Activated naive CD8-positive, alpha-beta T cell treated with anti-CD3 and anti-CD28 coated beads, Interleukin-2, amount 50 U/mL, for 24 hours (primary cell): ENCODE measurements at regions not wholly inside any gene's neighbourhood (a gene's known extent, or its start where the extent isn't known, plus 50 kb on each side); places are given as distances from the start of the nearest gene placed in this dataset.

Experiments
- ATAC-seq: fragments of 150-1000 bp; cut with Tn5 transposase; one replicate; pipeline ENCODE4 v1.10.0; 2021
- DNase-seq: peaks from one replicate; pipeline ENCODE4 v3.0.0; 2021
- H3K27ac Mint-ChIP-seq: one replicate; pipeline ENCODE4 v1.8.0; 2021; ENCODE audit warnings: mild to moderate bottlenecking, mixed read lengths
- H3K27me3 Mint-ChIP-seq: one replicate; pipeline ENCODE4 v1.8.0; 2021; ENCODE audit warnings: mixed read lengths
- H3K36me3 Mint-ChIP-seq: one replicate; pipeline ENCODE4 v1.8.0; 2021; ENCODE audit warnings: low read depth, mixed read lengths
- H3K4me1 Mint-ChIP-seq: one replicate; pipeline ENCODE4 v1.8.0; 2021; ENCODE audit warnings: mixed read lengths
- H3K4me3 Mint-ChIP-seq: one replicate; pipeline ENCODE4 v1.8.0; 2021; ENCODE audit warnings: mild to moderate bottlenecking, moderate library complexity, mixed read lengths
- H3K9me3 Mint-ChIP-seq: one replicate; pipeline ENCODE4 v1.8.0; 2021; ENCODE audit warnings: mixed read lengths

- H3K27ac Mint-ChIP-seq: peak overlapping the region; percentile 12
- DNase-seq (no peak), ATAC-seq (no peak)
- no peak overlapping the region for H3K4me3 Mint-ChIP-seq
- H3K4me1 Mint-ChIP-seq: peaks cover 7% of the 10 kb centered on the region
- H3K36me3 Mint-ChIP-seq: no peaks in the 10 kb centered on the region
- peaks cover 4% of the 10 kb centered on the region for H3K9me3 Mint-ChIP-seq
- H3K27me3 Mint-ChIP-seq: no peaks in the 10 kb centered on the region
These were observed 677.0 kb downstream of the RNF144A start for GRCh38 chr2:7594211-7594610.

DNA sequence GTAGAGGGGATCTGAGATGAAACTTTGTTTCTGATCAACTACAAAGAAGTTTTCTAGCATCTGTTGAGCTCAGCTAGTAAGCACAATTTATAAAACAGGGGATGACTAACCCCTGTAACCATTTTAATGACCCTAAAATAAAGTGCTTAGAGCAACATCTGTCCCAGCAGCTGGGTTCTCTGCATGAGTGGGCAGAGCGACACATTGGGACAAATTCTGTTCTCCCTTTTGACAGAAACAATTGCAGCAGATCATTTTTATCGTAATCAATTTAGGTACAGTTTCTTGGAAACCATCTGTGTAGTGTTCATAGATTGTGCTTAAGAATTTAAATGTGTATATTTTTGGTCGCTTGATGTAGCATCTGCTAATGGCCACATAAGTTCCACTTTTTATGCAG is 678.0 kb downstream of the RNF144A start:
- H3K36me3 Mint-ChIP-seq: no peaks in the 10 kb centered on the region
- ATAC-seq (no peak), DNase-seq (no peak)
- H3K27ac Mint-ChIP-seq: no peak overlapping the region
- H3K4me3 Mint-ChIP-seq: no peak overlapping the region
- peaks cover 5% of the 10 kb centered on the region for H3K4me1 Mint-ChIP-seq
- peaks cover 9% of the 10 kb centered on the region for H3K9me3 Mint-ChIP-seq
- H3K27me3 Mint-ChIP-seq: no peaks in the 10 kb centered on the region

DNA sequence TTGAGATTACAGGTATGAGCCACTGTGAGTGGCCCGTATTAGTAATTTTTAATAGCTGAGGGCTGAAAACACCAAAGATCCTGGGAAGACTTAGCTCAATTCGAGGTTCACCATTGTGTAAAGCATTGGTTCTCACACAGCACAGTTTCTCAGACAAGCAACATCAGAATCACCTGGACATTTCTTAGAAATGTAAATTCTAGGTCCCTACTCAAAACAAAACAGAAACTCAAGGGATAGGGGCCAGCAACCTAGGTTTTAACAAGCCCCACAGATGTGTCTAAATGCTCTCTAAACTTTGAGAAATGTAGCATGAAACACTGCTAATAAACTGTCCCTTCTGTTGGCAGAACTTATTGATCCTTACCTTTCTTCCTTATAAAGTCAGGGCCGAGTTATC is 681.2 kb downstream of the RNF144A start:
- DNase-seq: no peak
- no peaks in the 10 kb centered on the region for H3K27me3 Mint-ChIP-seq
- H3K4me1 Mint-ChIP-seq: no peaks in the 10 kb centered on the region
- no peaks in the 10 kb centered on the region for H3K36me3 Mint-ChIP-seq
- no peak for ATAC-seq
- H3K27ac Mint-ChIP-seq: no peak overlapping the region
- H3K4me3 Mint-ChIP-seq: no peak overlapping the region
- peaks cover 9% of the 10 kb centered on the region for H3K9me3 Mint-ChIP-seq

DNA sequence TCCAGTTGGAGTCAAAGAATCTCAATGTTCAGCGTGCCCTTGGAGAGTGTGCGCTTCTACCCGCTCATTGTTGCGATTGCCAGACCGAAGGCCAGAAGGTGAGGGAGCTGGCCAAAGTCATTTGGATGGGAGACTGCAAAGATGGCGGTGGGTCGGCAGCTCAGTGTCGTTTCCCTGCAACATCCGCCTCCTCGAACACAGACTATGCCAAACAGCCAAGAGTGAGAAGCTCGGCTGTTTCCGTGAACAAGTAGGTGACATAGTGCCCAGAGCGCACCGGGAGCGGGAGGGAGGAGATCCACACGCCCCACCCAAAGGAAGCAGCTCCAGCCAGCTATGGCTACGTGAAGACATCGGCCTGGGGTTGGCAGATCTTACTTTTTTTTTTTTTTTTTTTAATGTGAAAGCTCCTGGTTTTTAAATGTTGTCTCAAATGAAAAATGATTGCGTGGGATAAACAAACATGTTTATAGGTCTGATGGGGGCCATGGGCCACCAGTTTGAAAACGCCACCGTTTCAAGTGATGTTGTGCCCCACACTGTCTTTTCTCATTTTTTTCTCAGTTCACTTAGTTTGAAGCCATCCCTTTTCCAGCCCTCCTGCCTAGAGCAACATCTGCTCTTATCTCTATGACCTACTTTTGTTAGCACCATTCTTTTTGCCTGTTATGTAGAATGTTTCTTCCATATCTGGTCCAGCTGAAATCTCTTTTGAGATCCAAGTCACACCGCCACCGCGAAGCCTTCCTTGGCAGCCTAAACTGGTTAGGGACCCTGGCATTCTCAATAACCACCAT is 682.4 kb downstream of the RNF144A start:
- Mint-ChIP-seq H3K27ac (no peak overlapping the region), H3K4me1 (no peaks in the 10 kb centered on the region), H3K27me3 (no peaks in the 10 kb centered on the region), H3K36me3 (no peaks in the 10 kb centered on the region), H3K9me3 (peaks cover 9% of the 10 kb centered on the region), H3K4me3 (no peak overlapping the region)
- DNase-seq (no peak), ATAC-seq (no peak)

- Mint-ChIP-seq H3K27me3 (no peaks in the 10 kb centered on the region), H3K36me3 (no peaks in the 10 kb centered on the region), H3K9me3 (peaks cover 9% of the 10 kb centered on the region), H3K4me1 (no peaks in the 10 kb centered on the region), H3K27ac (no peak overlapping the region), H3K4me3 (no peak overlapping the region)
- ATAC-seq (no peak), DNase-seq (no peak)
These were observed 684.8 kb downstream of the RNF144A start for GRCh38 chr2:7601990-7602389.

GRCh38 chr2:7604456-7604855 is 687.2 kb downstream of the RNF144A start:
- H3K27ac Mint-ChIP-seq: no peak overlapping the region
- peaks cover 12% of the 10 kb centered on the region for H3K4me1 Mint-ChIP-seq
- H3K27me3 Mint-ChIP-seq: no peaks in the 10 kb centered on the region
- no peak overlapping the region for H3K4me3 Mint-ChIP-seq
- DNase-seq: no peak
- peaks cover 9% of the 10 kb centered on the region for H3K9me3 Mint-ChIP-seq
- no peaks in the 10 kb centered on the region for H3K36me3 Mint-ChIP-seq
- ATAC-seq: no peak

DNA sequence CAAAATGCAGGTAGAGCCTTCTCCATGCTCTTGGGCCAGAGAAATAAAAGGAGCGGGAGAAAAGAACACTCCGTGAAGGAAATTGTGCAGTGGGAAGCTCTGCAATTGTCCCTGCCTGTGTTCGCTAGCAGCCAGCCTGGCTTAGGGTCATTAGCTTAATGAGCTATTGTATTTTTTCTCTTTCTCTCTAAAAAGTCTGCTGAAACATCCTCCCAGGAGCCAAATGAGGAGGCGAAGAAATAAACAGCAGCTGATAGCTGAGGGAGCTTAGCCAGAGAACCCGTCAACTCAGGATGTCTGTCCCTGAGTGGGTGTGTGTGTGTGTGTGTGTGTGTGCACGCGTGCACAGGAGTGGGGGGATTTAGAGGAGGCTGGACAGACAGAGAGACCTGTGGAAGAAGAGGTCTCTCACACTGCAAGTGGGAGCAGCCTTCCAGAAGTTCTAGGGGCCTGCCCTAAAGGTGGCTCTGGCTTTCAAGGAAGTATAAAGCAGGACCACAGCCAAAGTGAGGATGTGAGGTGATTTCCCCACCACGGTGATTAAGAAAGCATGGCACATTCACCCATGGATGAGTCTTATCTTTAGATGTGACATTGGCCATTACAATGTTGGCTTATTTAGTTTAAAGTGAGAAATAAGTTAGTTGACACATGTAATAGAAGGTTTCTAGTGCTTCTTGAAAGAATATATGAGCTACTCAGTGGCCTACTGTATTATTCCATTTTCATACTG is 690.4 kb downstream of the RNF144A start:
- ATAC-seq: peak; percentile 30
- Mint-ChIP-seq H3K9me3 (no peaks in the 10 kb centered on the region), H3K4me1 (peaks cover 32% of the 10 kb centered on the region), H3K27ac (peak overlapping the region; percentile 52), H3K4me3 (no peak overlapping the region), H3K27me3 (no peaks in the 10 kb centered on the region), H3K36me3 (no peaks in the 10 kb centered on the region)
- DNase-seq: no peak

GRCh38 chr2:7609556-7609955 is 692.3 kb downstream of the RNF144A start:
- H3K4me1 Mint-ChIP-seq: peaks cover 32% of the 10 kb centered on the region
- no peaks in the 10 kb centered on the region for H3K27me3 Mint-ChIP-seq
- no peak overlapping the region for H3K27ac Mint-ChIP-seq
- no peak for DNase-seq
- H3K4me3 Mint-ChIP-seq: no peak overlapping the region
- no peaks in the 10 kb centered on the region for H3K36me3 Mint-ChIP-seq
- H3K9me3 Mint-ChIP-seq: no peaks in the 10 kb centered on the region
- no peak for ATAC-seq

DNA sequence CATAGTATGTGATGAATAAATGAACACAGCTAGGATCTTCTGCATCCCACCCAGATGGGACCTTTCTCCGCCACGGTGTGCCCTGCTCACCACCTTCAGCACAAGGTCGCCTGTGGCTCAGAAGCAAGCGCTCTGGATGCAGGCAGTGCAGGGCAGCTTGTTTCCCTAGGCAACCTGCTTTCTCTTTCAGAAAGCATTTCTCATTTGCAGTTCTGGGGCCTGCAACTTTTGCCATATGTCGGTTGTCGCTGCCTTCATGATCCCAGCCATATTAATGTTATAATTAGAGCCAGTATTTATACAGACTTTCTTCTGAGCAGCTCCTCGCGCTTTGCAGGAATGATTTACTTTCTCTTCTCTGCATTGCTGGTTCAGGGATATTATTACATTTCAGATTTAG is 692.8 kb downstream of the RNF144A start:
- Mint-ChIP-seq H3K4me3 (no peak overlapping the region), H3K36me3 (no peaks in the 10 kb centered on the region), H3K9me3 (no peaks in the 10 kb centered on the region), H3K27ac (no peak overlapping the region), H3K4me1 (peaks cover 32% of the 10 kb centered on the region), H3K27me3 (no peaks in the 10 kb centered on the region)
- no peak for ATAC-seq
- DNase-seq: no peak

GRCh38 chr2:7611750-7612149 is 694.5 kb downstream of the RNF144A start:
- no peak overlapping the region for H3K4me3 Mint-ChIP-seq
- H3K9me3 Mint-ChIP-seq: no peaks in the 10 kb centered on the region
- no peak overlapping the region for H3K27ac Mint-ChIP-seq
- H3K4me1 Mint-ChIP-seq: peaks cover 32% of the 10 kb centered on the region
- no peak for DNase-seq
- ATAC-seq: peak; percentile 30
- H3K36me3 Mint-ChIP-seq: no peaks in the 10 kb centered on the region
- H3K27me3 Mint-ChIP-seq: no peaks in the 10 kb centered on the region

- H3K27me3 Mint-ChIP-seq: no peaks in the 10 kb centered on the region
- H3K4me3 Mint-ChIP-seq: no peak overlapping the region
- H3K27ac Mint-ChIP-seq: no peak overlapping the region
- no peaks in the 10 kb centered on the region for H3K9me3 Mint-ChIP-seq
- DNase-seq (no peak), ATAC-seq (no peak)
- H3K36me3 Mint-ChIP-seq: no peaks in the 10 kb centered on the region
- H3K4me1 Mint-ChIP-seq: peaks cover 24% of the 10 kb centered on the region
These were observed 695.8 kb downstream of the RNF144A start for GRCh38 chr2:7612969-7613368.

DNA sequence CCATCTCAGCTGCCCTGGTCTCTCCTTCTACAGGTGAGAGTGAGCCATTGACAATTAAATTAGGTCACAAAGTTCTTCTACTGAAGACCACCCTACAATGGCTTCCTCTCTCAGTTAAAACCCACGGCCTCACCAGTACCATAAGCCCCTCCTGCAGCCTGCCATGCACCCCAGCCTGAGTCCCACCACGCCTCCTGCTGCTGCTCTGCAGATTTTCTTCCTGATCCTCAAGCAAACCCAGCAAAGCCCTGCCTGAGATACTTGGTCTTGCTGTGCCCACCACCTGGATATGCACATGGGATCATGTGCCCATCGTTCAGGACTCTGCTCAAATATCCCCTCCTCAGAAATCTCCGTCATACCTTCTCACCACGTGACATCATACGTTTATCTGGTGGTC is 696.6 kb downstream of the RNF144A start:
- no peak for DNase-seq
- no peak overlapping the region for H3K4me3 Mint-ChIP-seq
- H3K27ac Mint-ChIP-seq: no peak overlapping the region
- H3K36me3 Mint-ChIP-seq: no peaks in the 10 kb centered on the region
- no peaks in the 10 kb centered on the region for H3K9me3 Mint-ChIP-seq
- H3K27me3 Mint-ChIP-seq: no peaks in the 10 kb centered on the region
- H3K4me1 Mint-ChIP-seq: peaks cover 21% of the 10 kb centered on the region
- ATAC-seq: no peak

- no peak for DNase-seq
These were observed 700.8 kb downstream of the RNF144A start for GRCh38 chr2:7618031-7618430.

DNA sequence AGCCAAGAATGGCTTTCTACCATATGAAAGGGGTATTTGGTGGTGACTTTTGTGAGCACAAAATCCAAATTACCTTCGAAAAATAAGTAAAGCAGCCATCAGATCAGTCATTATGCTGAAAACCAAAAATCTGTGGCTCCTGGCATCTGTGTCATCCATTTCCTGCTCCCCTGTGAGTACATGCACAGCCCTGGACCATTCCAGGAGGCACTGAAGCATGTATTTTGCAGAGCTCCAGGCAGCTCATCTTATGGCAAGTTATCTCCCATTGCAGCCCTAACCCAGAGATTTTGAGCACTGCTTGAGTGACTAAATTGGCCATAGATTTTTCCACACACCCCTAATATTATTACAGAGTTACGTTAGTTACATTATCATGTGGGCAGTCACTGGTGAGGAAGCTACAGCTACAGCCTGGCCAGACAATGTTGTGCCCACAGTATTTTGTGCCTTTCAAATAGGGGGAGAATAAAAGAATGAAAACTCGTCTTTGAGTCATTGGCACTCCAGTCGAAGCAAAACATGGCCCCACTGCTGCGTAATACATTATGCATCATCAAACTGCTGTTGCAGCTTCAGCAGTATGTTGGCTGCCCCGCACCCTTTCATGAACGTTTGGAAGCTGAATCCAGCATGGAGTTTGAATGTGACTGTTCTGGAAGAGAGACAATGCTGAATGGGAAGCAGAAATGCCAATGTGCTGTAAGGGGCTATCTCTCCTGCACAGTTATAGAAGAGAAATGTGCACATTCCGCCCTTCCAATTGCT is 702.2 kb downstream of the RNF144A start:
- ATAC-seq (no peak), DNase-seq (no peak)
- Mint-ChIP-seq H3K27me3 (no peaks in the 10 kb centered on the region), H3K4me3 (no peak overlapping the region), H3K9me3 (peaks cover 13% of the 10 kb centered on the region), H3K36me3 (no peaks in the 10 kb centered on the region), H3K27ac (no peak overlapping the region), H3K4me1 (peaks cover 26% of the 10 kb centered on the region)

More at GRCh38 chr2:7618031-7618430, 700.8 kb downstream of the RNF144A start:
- Mint-ChIP-seq H3K27ac (no peak overlapping the region), H3K27me3 (no peaks in the 10 kb centered on the region), H3K36me3 (no peaks in the 10 kb centered on the region), H3K4me3 (no peak overlapping the region), H3K4me1 (peaks cover 26% of the 10 kb centered on the region), H3K9me3 (peaks cover 13% of the 10 kb centered on the region)
- no peak for ATAC-seq

DNA sequence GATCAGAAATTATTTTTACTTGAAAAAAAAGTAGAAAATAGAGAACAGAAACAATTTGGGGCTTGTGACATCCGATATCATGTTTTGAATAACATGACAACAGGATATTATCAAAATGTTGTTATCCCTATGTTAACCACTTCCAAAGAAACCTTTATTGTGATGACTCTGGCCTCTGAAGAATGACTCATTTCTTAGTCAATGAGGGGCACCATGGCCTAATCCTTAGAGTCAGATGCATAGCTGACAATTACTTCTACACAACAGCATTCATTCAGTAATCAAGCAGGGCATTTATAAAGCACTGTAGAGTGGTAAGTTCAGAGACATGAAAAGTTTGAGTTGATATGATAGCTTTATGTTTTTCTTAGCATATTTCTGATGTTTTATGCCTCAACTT is 703.0 kb downstream of the RNF144A start:
- H3K4me3 Mint-ChIP-seq: no peak overlapping the region
- no peak overlapping the region for H3K27ac Mint-ChIP-seq
- H3K9me3 Mint-ChIP-seq: peaks cover 13% of the 10 kb centered on the region
- no peaks in the 10 kb centered on the region for H3K36me3 Mint-ChIP-seq
- H3K27me3 Mint-ChIP-seq: no peaks in the 10 kb centered on the region
- peak; percentile 59 for ATAC-seq
- DNase-seq: no peak
- peaks cover 26% of the 10 kb centered on the region for H3K4me1 Mint-ChIP-seq
